Progenitor cell of endocrine pancreas (in vitro differentiated cells): ENCODE measurements at regions not wholly inside any gene's neighbourhood (a gene's known extent, or its start where the extent isn't known, plus 50 kb on each side); places are given as distances from the start of the nearest gene placed in this dataset.

Source experiments
- DNase-seq: peaks from one replicate; pipeline ENCODE4 v3.0.0; 2021; ENCODE audit warnings: low spot score; ENCODE audit not compliant: unreplicated experiment
- H3K27ac Mint-ChIP-seq: 2 replicates; pipeline ENCODE4 v1.8.0; 2021; ENCODE audit warnings: mild to moderate bottlenecking, moderate library complexity, mixed read lengths
- H3K27me3 Mint-ChIP-seq: 2 replicates; pipeline ENCODE4 v1.8.0; 2021; ENCODE audit warnings: mixed read lengths
- H3K36me3 Mint-ChIP-seq: 2 replicates; pipeline ENCODE4 v1.8.0; 2022; ENCODE audit warnings: mixed read lengths; ENCODE audit not compliant: insufficient read depth
- H3K4me1 Mint-ChIP-seq: 2 replicates; pipeline ENCODE4 v1.8.0; 2021; ENCODE audit warnings: low read depth, mixed read lengths
- H3K4me3 Mint-ChIP-seq: 2 replicates; pipeline ENCODE4 v1.8.0; 2021; ENCODE audit warnings: low read depth, mild to moderate bottlenecking, moderate library complexity, mixed read lengths
- H3K9me3 Mint-ChIP-seq: 2 replicates; pipeline ENCODE4 v1.8.0; 2021; ENCODE audit warnings: low read depth, mixed read lengths
- CTCF ChIP-seq: fragments of 200-600 bp; sonication (generic); IDR thresholded peaks from one replicate; pipeline ENCODE4 v1.5.0; 2021; ENCODE audit warnings: antibody characterized with exemption, mild to moderate bottlenecking; ENCODE audit not compliant: unreplicated experiment

- DNase-seq: no peak
- Mint-ChIP-seq H3K27ac (peak overlapping the region; percentile 65), H3K27me3 (peaks cover 2% of the 10 kb centered on the region), H3K9me3 (no peaks in the 10 kb centered on the region), H3K36me3 (no peaks in the 10 kb centered on the region), H3K4me1 (peaks cover 2% of the 10 kb centered on the region), H3K4me3 (no peak overlapping the region)
- TF ChIP-seq CTCF: no peak
These were observed 252.7 kb upstream of the AZI2 start for GRCh38 chr3:28601291-28601690.

- Mint-ChIP-seq H3K9me3 (no peaks in the 10 kb centered on the region), H3K36me3 (no peaks in the 10 kb centered on the region), H3K27ac (no peak overlapping the region), H3K27me3 (no peaks in the 10 kb centered on the region), H3K4me1 (peaks cover 1% of the 10 kb centered on the region), H3K4me3 (no peak overlapping the region)
- TF ChIP-seq CTCF: no peak
- DNase-seq: no peak
These were observed 257.7 kb upstream of the AZI2 start for GRCh38 chr3:28606283-28606682.

- H3K27ac Mint-ChIP-seq: no peak overlapping the region
- no peak for DNase-seq
- TF ChIP-seq CTCF: no peak
- H3K36me3 Mint-ChIP-seq: no peaks in the 10 kb centered on the region
- H3K9me3 Mint-ChIP-seq: no peaks in the 10 kb centered on the region
- H3K27me3 Mint-ChIP-seq: no peaks in the 10 kb centered on the region
- no peak overlapping the region for H3K4me3 Mint-ChIP-seq
- peaks cover 2% of the 10 kb centered on the region for H3K4me1 Mint-ChIP-seq
These were observed 263.6 kb upstream of the AZI2 start for GRCh38 chr3:28612232-28612631.

GRCh38 chr3:28613511-28614106 lies 265.0 kb upstream of the AZI2 start:
- TF ChIP-seq CTCF: no peak
- DNase-seq: no peak
- Mint-ChIP-seq H3K36me3 (no peaks in the 10 kb centered on the region), H3K4me1 (peaks cover 2% of the 10 kb centered on the region), H3K4me3 (no peak overlapping the region), H3K27me3 (no peaks in the 10 kb centered on the region), H3K9me3 (no peaks in the 10 kb centered on the region), H3K27ac (no peak overlapping the region)

- H3K4me3 Mint-ChIP-seq: no peak overlapping the region
- no peaks in the 10 kb centered on the region for H3K27me3 Mint-ChIP-seq
- TF ChIP-seq CTCF: no peak
- no peak overlapping the region for H3K27ac Mint-ChIP-seq
- DNase-seq: no peak
- H3K9me3 Mint-ChIP-seq: no peaks in the 10 kb centered on the region
- peaks cover 2% of the 10 kb centered on the region for H3K4me1 Mint-ChIP-seq
- no peaks in the 10 kb centered on the region for H3K36me3 Mint-ChIP-seq
These were observed 266.4 kb upstream of the AZI2 start for GRCh38 chr3:28615071-28615470.
